Lower leg skin (tissue), 4 donors: ENCODE measurements at regions not wholly inside any gene's neighbourhood (a gene's known extent, or its start where the extent isn't known, plus 50 kb on each side); places are given as distances from the start of the nearest gene placed in this dataset.

ENCODE experiments used
- DNase-seq, 2 donors: peaks; one replicate each; pipeline ENCODE4 v3.0.0-alpha.2; 2019; ENCODE audit warnings: low spot score in 2 of 2
- H3K4me3 ChIP-seq: fragments of 200-600 bp; sonication (generic); 2 replicates; pipeline ENCODE4 v1.5.1; 2017; ENCODE audit warnings: mild to moderate bottlenecking, low read depth; ENCODE audit not compliant: poor library complexity, severe bottlenecking
- POLR2A ChIP-seq, 2 donors: fragments of 450-650 bp; IDR thresholded peaks; one replicate each; pipeline ENCODE4 v1.6.1; 2016 to 2017; ENCODE audit warnings: antibody characterized with exemption in 2 of 2, mild to moderate bottlenecking in 1 of 2, moderate library complexity in 1 of 2
- WGBS, 2 donors: methylation state at CpG; one replicate each; pipeline ENCODE4 v1.1.5; 2018; 5-methylcytosine and 5-hydroxymethylcytosine counted together
- intact Hi-C: fragments of 100-400 bp; cut with DNase I; formaldehyde crosslinking; loops from one replicate; pipeline ENCODE4 v1.15.0; 2023; ENCODE audit warnings: low total_unique reads
- TF ChIP-seq, protein P1 (sequence below), 3 donors: fragments of 450-650 bp; IDR thresholded peaks; one replicate each; pipeline ENCODE4 v1.5.1; 2016; ENCODE audit warnings: antibody characterized with exemption in 3 of 3, mild to moderate bottlenecking in 3 of 3, moderate library complexity in 2 of 3

DNA sequence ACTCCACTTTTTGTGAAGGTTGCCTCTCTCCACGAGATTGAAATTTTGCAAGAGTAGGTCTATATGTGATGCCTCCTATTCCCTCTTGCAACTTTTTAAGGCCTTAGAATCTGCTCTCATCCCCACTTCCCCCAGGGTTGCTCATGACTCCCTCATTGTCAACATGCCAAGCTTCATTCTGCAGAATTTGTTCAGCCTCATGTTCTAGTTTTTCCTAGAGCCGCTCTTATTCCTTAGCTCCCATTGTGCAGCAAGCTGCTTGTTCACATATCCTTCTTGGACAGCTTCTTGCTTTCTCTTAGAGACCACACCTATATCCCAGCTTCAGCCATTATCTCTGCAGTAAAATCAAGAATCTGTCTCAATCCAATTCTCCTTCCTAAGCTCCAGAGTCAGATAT lies 82.4 kb downstream of the CNGA2 start:
- H3K4me3 ChIP-seq: no peak overlapping the region
- no peak for DNase-seq
- intact Hi-C loops: no loop called here
- TF ChIP-seq POLR2A (IDR thresholded peaks at IDR 0.05): no peak
- TF ChIP-seq, protein P1, sequence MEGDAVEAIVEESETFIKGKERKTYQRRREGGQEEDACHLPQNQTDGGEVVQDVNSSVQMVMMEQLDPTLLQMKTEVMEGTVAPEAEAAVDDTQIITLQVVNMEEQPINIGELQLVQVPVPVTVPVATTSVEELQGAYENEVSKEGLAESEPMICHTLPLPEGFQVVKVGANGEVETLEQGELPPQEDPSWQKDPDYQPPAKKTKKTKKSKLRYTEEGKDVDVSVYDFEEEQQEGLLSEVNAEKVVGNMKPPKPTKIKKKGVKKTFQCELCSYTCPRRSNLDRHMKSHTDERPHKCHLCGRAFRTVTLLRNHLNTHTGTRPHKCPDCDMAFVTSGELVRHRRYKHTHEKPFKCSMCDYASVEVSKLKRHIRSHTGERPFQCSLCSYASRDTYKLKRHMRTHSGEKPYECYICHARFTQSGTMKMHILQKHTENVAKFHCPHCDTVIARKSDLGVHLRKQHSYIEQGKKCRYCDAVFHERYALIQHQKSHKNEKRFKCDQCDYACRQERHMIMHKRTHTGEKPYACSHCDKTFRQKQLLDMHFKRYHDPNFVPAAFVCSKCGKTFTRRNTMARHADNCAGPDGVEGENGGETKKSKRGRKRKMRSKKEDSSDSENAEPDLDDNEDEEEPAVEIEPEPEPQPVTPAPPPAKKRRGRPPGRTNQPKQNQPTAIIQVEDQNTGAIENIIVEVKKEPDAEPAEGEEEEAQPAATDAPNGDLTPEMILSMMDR (IDR thresholded peaks at IDR 0.05): no peak
- WGBS, 2 donors: 19 to 24% methylated on average over 2 of the region's 2 CpGs

DNA sequence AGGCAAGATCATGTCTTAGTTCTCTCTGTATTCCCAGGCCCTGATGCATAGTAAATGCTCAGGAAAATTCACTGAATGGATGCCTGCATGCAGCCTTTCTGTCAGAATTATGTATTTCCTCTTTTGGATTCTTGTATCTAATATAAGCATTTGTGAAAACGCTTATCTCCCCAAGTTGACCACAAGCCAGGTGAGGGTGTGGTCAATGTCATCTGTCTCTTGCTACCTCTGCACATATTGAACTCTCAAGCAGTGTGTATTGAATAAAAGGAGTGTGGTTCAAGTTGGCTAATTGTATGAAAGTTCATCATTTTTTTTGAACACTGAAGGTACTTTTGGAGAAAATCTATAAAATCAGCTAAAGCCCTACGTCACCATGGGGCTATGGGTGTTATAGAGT lies 84.3 kb downstream of the CNGA2 start:
- H3K4me3 ChIP-seq: no peak overlapping the region
- no peak for DNase-seq
- intact Hi-C loops: no loop called here
- TF ChIP-seq, protein P1 (IDR thresholded peaks at IDR 0.05): no peak
- no peak for TF ChIP-seq POLR2A (IDR thresholded peaks at IDR 0.05)
- WGBS, 2 donors: 66 to 73% methylated on average over 2 of the region's 2 CpGs

DNA sequence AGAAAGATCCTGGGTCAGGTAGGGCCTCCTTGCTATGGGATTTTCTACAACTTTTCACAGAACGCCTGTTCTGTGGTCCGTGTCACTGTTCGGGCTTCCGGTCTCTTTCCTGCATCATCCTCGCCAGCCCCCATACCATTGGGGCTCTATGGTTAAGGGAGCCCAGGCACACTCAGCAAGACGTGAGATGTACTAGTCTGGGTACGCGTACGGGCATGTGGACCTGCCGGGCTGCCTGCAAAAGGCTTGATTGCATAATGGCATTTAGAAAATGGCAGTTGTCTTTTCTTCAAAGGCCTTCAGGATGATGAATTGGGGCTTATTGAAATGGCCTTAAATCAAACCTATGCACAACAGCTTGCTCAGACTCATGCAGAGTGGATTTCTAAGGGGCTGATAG lies 86.7 kb downstream of the CNGA2 start:
- no peak for DNase-seq
- H3K4me3 ChIP-seq: no peak overlapping the region
- TF ChIP-seq, protein P1 (IDR thresholded peaks at IDR 0.05): no peak
- TF ChIP-seq POLR2A (IDR thresholded peaks at IDR 0.05): no peak
- intact Hi-C loops: loop anchor here (10.0 kb wide), 1 partner anchor 814 kb away; the partner anchor contains the start of gene GABRQ
- 66 to 79% methylated on average over 10 of the region's 10 CpGs for WGBS, 2 donors

DNA sequence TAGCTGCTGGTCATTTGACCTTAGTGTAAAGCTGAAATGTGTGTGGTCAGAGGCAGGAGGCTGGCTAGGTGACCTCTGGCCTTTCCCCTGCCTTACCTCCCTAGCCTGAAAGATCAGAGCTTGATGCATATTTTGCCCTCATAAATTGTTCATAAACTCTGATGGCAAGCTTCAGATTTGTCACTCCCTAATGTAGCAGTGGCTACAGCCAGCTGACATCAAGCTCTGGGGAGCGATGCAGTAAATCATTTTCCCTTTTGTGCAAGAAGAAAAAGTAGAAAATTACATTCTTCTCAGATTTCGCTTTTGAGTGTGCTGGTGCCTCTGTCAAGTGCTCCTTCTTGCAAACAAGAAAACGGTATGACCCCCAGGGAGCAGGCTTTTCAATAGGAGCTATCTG lies 87.7 kb upstream of the MAGEA4 start:
- 54 to 66% methylated on average over 3 of the region's 3 CpGs for WGBS, 2 donors
- intact Hi-C loops: loop anchor here (10.0 kb wide), 1 partner anchor 810 kb away; the partner anchor contains the start of gene GABRQ
- TF ChIP-seq, protein P1 (IDR thresholded peaks at IDR 0.05): no peak
- no peak for TF ChIP-seq POLR2A (IDR thresholded peaks at IDR 0.05)
- no peak overlapping the region for H3K4me3 ChIP-seq
- DNase-seq: no peak

DNA sequence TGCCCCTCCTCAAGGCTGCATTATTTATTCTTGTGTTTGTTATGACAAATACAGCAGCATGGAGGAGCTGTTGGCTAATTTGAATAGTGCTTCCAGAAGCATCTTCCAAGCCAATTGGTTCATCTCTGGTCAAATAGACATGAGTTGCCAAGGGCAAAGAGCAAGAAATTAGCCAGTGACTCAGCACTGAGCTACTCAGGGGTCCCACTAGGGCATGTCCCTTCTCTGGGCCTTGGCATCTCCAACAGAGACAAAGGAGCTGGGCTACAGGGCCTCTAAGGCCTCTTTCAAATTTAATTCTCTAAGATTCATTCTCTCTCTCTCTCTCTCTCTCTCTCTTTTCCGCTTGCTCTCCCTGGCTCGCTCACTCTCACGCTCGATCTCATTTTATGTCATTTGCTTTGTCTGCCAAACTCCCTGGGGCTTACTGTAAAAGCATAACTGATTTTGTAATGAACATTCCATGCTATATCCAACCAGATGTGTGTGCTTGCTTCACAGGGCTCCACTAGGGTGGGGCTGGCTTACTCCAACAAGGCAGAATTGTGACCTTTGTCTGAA lies 86.7 kb upstream of the MAGEA4 start:
- H3K4me3 ChIP-seq: no peak overlapping the region
- 28 to 55% methylated on average over 4 of the region's 4 CpGs for WGBS, 2 donors
- DNase-seq: peak in 1 of 2 donors; percentile 58
- TF ChIP-seq, protein P1 (IDR thresholded peaks at IDR 0.05): no peak
- TF ChIP-seq POLR2A (IDR thresholded peaks at IDR 0.05): no peak
- intact Hi-C loops: loop anchor here (10.0 kb wide), 1 partner anchor 809 kb away; the partner anchor contains the start of gene GABRQ
